ENCODE measurements at regions not wholly inside any gene's neighbourhood (a gene's known extent, or its start where the extent isn't known, plus 50 kb on each side); places are given as distances from the start of the nearest gene placed in this dataset.

DNA sequence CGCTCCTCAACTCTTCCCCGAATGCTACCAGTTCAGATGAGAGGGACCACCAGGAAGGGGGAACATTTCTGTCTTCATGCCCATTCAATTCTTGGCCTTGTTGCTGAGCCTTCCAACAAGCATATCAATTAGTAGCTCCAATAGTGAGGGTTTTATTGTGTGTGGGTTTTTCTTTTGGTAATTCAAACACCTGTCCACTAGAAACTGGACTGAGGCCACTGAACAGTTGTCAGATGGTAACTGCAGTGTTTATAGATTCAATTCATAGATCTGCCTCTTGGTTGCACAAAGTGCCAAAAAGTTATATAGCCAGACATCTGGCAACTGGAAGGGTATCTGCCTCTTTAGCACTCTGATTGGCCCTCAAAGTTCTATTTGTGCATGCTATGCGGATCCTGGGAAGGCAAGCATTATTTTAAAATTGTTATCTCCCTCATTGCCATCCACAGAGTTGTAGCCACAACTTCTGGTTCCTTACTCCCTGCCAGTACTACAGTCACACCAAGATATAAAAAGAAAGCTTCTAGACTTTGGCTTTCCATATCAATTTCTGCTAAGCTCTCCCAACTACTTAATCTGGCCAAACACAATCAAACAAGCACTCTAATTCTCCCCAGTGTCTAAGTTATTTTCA, 83.3 kb upstream of the ZNF521 start:
- intact Hi-C loops (cut with DNase I), result no loop called here

DNA sequence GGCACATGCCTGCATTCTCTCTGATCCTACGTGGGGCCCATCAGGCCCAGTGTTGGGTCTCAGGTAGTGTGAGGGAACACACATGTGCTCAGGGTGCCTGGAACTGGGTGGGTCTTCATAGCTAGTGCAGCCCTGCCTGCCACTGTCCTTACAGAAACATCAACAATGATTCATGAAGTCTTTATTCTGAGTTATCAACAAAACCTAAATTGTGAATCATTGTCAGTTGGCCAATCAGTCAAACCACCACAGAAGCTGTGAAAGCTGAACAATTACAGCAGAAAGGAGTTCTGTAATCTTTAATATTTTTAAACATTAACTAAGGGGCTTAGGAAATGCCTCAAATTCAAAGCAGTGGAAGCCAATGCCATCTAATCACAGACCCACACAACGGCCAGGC, 82.8 kb upstream of the ZNF521 start:
- H3K36me3 ChIP-seq (ENCODE audit: control insufficient read depth in 1 of 2, insufficient read depth in 2 of 2, low read length in 1 of 2), result no peaks in the 10 kb centered on the region
- no peaks in the 10 kb centered on the region for H3K9me3 ChIP-seq (ENCODE audit: control insufficient read depth, low read length)
- no peak for ATAC-seq (ENCODE audit: low FRiP score)
- DNase-seq, result no peak
- H3K4me1 ChIP-seq (ENCODE audit: control insufficient read depth in 1 of 2, insufficient read depth in 2 of 2, low read length in 2 of 2), result no peaks in the 10 kb centered on the region
- no peak overlapping the region for H3K4me3 ChIP-seq (ENCODE audit: low read length in 2 of 2)
- intact Hi-C loops (cut with DNase I), result no loop called here
- no peak overlapping the region for H3K27ac ChIP-seq (ENCODE audit: low read depth in 1 of 2, low read length in 2 of 2)
- WGBS, 2 donors, result 76 to 79% methylated on average over 2 of the region's 2 CpGs
- no peaks in the 10 kb centered on the region for H3K27me3 ChIP-seq (ENCODE audit: control insufficient read depth in 1 of 2, insufficient read depth in 2 of 2, low read length in 1 of 2)

More for the DNA sequence above, 83.3 kb upstream of the ZNF521 start:
- Histone ChIP-seq H3K9me3 (ENCODE audit: control insufficient read depth, low read length) (no peaks in the 10 kb centered on the region), H3K4me1 (ENCODE audit: control insufficient read depth in 1 of 2, insufficient read depth in 2 of 2, low read length in 2 of 2) (no peaks in the 10 kb centered on the region), H3K27me3 (ENCODE audit: control insufficient read depth in 1 of 2, insufficient read depth in 2 of 2, low read length in 1 of 2) (no peaks in the 10 kb centered on the region), H3K4me3 (ENCODE audit: low read length in 2 of 2) (no peak overlapping the region), H3K36me3 (ENCODE audit: control insufficient read depth in 1 of 2, insufficient read depth in 2 of 2, low read length in 1 of 2) (no peaks in the 10 kb centered on the region), H3K27ac (ENCODE audit: low read depth in 1 of 2, low read length in 2 of 2) (no peak overlapping the region)
- WGBS, 2 donors, result 71 to 74% methylated on average over 3 of the region's 3 CpGs
- ATAC-seq (ENCODE audit: low FRiP score), result no peak
- DNase-seq, result no peak

DNA sequence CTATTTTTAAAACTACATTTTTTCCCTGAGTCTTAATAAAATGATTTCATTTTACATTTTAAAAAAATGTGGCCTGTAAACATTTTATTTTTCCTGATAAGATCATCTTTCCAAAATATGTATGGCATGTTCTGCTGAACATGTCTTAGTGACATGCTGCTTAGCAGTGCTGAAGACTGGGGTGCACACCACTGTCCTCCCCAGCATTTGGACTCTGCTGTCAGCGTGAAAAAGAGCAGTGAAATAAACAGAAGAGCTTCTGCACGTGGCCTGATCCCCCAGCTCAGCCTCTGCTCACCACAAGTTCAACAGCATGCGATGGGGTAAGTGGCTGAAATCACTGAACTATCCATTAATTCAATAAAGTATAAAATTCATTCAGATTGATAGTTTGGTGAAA, 81.6 kb upstream of the ZNF521 start:
- no peak for ATAC-seq (ENCODE audit: low FRiP score)
- H3K27me3 ChIP-seq (ENCODE audit: control insufficient read depth in 1 of 2, insufficient read depth in 2 of 2, low read length in 1 of 2), result no peaks in the 10 kb centered on the region
- no peaks in the 10 kb centered on the region for H3K36me3 ChIP-seq (ENCODE audit: control insufficient read depth in 1 of 2, insufficient read depth in 2 of 2, low read length in 1 of 2)
- no peaks in the 10 kb centered on the region for H3K4me1 ChIP-seq (ENCODE audit: control insufficient read depth in 1 of 2, insufficient read depth in 2 of 2, low read length in 2 of 2)
- intact Hi-C loops (cut with DNase I), result no loop called here
- no peak overlapping the region for H3K27ac ChIP-seq (ENCODE audit: low read depth in 1 of 2, low read length in 2 of 2)
- no peak overlapping the region for H3K4me3 ChIP-seq (ENCODE audit: low read length in 2 of 2)
- DNase-seq, result no peak
- H3K9me3 ChIP-seq (ENCODE audit: control insufficient read depth, low read length), result no peaks in the 10 kb centered on the region
- WGBS, 2 donors, result 54 to 56% methylated on average over 3 of the region's 3 CpGs

DNA sequence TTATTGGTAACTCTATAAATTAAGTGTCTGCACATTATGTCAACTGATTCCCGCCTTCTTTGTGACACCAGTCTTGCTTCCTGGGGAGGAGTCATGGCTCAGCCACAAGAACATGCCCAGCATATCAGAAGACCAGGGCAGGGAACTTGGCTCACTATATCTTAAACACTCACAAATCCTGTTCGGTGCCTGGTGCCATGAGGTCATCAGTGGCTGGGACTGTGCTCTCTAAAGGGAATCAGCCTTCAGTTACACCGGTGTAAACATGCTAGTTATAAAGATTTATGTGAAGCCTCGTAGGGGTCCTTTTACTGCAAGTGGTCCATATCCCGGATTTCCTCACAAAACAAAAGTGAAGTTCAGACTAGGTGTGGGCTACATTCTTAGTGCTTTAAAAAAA, 73.1 kb upstream of the ZNF521 start:
- Histone ChIP-seq H3K9me3 (ENCODE audit: control insufficient read depth, low read length) (peaks cover 2% of the 10 kb centered on the region), H3K36me3 (ENCODE audit: control insufficient read depth in 1 of 2, insufficient read depth in 2 of 2, low read length in 1 of 2) (no peaks in the 10 kb centered on the region), H3K27ac (ENCODE audit: low read depth in 1 of 2, low read length in 2 of 2) (no peak overlapping the region), H3K4me3 (ENCODE audit: low read length in 2 of 2) (no peak overlapping the region), H3K27me3 (ENCODE audit: control insufficient read depth in 1 of 2, insufficient read depth in 2 of 2, low read length in 1 of 2) (peaks cover 0 to 2% of the 10 kb centered on the region in 2 donors), H3K4me1 (ENCODE audit: control insufficient read depth in 1 of 2, insufficient read depth in 2 of 2, low read length in 2 of 2) (no peaks in the 10 kb centered on the region)
- 18 to 20% methylated on average over 5 of the region's 5 CpGs for WGBS, 2 donors
- intact Hi-C loops (cut with DNase I), result no loop called here
- DNase-seq (no peak), ATAC-seq (ENCODE audit: low FRiP score) (no peak)

DNA sequence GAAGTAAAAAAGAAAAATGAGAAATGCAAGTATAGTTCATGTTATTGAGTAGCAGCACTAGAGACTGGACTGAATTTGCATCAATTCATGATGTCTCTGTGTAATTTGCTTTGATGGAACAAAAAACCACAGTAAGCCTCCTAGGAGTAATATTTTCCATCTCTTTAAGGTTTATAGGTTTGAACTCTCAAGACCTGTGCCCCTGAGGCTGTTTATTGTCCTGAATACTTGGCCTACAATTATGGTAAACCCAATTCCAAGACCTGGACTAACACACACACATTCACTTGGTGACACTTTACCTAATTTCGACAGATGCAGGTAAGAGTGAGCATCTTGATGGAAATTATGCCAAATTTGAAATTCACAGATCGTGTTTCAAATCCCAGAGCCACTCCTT, 71.8 kb upstream of the ZNF521 start:
- H3K36me3 ChIP-seq (ENCODE audit: control insufficient read depth in 1 of 2, insufficient read depth in 2 of 2, low read length in 1 of 2), result no peaks in the 10 kb centered on the region
- no peaks in the 10 kb centered on the region for H3K4me1 ChIP-seq (ENCODE audit: control insufficient read depth in 1 of 2, insufficient read depth in 2 of 2, low read length in 2 of 2)
- WGBS, 2 donors, result 36 to 89% methylated on average over 2 of the region's 2 CpGs
- no peak overlapping the region for H3K27ac ChIP-seq (ENCODE audit: low read depth in 1 of 2, low read length in 2 of 2)
- peaks cover 0 to 2% of the 10 kb centered on the region in 2 donors for H3K27me3 ChIP-seq (ENCODE audit: control insufficient read depth in 1 of 2, insufficient read depth in 2 of 2, low read length in 1 of 2)
- ATAC-seq (ENCODE audit: low FRiP score) (no peak), DNase-seq (no peak)
- peaks cover 2% of the 10 kb centered on the region for H3K9me3 ChIP-seq (ENCODE audit: control insufficient read depth, low read length)
- intact Hi-C loops (cut with DNase I), result no loop called here
- no peak overlapping the region for H3K4me3 ChIP-seq (ENCODE audit: low read length in 2 of 2)

DNA sequence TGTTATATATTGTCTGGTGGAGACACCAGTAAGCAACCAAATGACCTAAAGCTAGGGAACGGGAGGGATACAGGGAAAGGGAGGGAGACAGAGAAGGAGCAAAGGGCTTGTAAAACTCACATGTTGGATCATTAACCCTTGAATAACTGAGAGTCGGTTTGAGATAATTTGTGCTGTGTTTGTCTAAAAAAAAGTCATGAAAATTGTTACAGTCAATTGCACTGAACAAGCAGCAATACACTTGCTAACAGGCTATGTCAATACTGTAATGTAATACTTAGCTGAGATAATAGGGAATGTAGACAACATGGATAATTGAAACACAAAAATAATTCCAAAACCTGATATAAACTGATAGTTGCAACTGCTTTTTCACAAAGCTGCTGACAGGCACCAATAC, 71.3 kb upstream of the ZNF521 start:
- Histone ChIP-seq H3K4me1 (ENCODE audit: control insufficient read depth in 1 of 2, insufficient read depth in 2 of 2, low read length in 2 of 2) (no peaks in the 10 kb centered on the region), H3K36me3 (ENCODE audit: control insufficient read depth in 1 of 2, insufficient read depth in 2 of 2, low read length in 1 of 2) (no peaks in the 10 kb centered on the region), H3K4me3 (ENCODE audit: low read length in 2 of 2) (no peak overlapping the region), H3K27me3 (ENCODE audit: control insufficient read depth in 1 of 2, insufficient read depth in 2 of 2, low read length in 1 of 2) (peaks cover 0 to 2% of the 10 kb centered on the region in 2 donors), H3K9me3 (ENCODE audit: control insufficient read depth, low read length) (peaks cover 2% of the 10 kb centered on the region), H3K27ac (ENCODE audit: low read depth in 1 of 2, low read length in 2 of 2) (no peak overlapping the region)
- intact Hi-C loops (cut with DNase I), result no loop called here
- WGBS, 2 donors, result 42 to 49% methylated on average over 2 of the region's 2 CpGs
- DNase-seq (no peak), ATAC-seq (ENCODE audit: low FRiP score) (no peak)

DNA sequence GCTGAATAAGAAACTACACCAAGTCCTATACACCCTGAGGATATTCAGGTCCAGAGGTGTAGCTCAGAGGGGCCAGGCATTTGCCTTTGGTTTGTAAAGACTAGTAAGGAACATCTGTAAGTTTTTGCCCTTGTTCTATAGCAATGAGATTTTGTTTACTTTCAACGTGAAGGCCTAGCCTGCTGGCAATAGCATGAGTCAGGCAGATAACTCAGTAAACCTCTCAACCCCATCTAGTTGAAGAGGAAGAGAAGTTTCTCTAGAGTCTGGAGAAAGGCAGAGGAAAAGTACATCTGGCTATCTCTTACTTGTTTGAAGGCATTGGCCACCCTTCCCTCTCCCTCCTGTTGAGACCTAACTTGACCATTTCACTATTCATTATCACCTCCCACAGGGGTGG, 70.3 kb upstream of the ZNF521 start:
- intact Hi-C loops (cut with DNase I), result no loop called here
- DNase-seq (no peak), ATAC-seq (ENCODE audit: low FRiP score) (no peak)
- no peaks in the 10 kb centered on the region for H3K4me1 ChIP-seq (ENCODE audit: control insufficient read depth in 1 of 2, insufficient read depth in 2 of 2, low read length in 2 of 2)
- no peak overlapping the region for H3K4me3 ChIP-seq (ENCODE audit: low read length in 2 of 2)
- H3K27me3 ChIP-seq (ENCODE audit: control insufficient read depth in 1 of 2, insufficient read depth in 2 of 2, low read length in 1 of 2), result peaks cover 0 to 2% of the 10 kb centered on the region in 2 donors
- 39 to 49% methylated on average over 1 of the region's 1 CpG for WGBS, 2 donors
- H3K9me3 ChIP-seq (ENCODE audit: control insufficient read depth, low read length), result peaks cover 2% of the 10 kb centered on the region
- H3K36me3 ChIP-seq (ENCODE audit: control insufficient read depth in 1 of 2, insufficient read depth in 2 of 2, low read length in 1 of 2), result no peaks in the 10 kb centered on the region
- no peak overlapping the region for H3K27ac ChIP-seq (ENCODE audit: low read depth in 1 of 2, low read length in 2 of 2)

DNA sequence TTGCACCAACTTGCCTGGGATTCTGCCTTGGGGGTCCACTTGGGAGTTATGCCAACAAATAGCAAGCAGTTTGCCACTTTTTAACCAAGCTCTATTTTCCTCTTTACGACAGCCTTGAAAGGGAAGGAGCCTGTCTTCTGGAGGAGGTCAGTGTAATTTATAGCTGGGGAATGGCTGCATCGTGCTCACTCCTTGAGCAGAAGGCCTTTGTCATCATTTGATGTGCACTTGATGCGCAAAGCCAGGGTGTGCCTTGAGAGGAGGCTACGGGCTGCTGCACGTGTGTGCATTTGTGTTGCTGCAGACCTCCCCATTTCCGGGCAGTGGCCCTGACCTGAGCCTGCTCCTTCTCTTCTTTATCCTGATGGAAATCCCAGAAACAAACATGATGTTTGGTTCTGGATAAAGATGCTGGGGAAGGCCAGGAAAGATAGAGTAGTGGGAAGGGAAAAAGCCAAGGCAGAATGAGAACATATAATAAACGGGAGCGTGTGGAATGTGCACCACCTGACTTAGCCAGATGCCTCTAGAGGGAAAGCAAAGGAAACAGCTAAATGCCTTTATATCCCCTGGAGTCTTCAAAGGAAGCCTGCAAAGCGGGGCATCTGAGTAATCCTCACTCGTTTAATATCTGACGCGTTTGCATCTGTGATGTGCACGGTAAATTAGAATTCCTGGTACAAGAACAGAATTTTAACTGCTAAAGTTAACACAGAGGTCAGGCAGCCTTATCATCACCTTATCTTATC, 68.3 kb upstream of the ZNF521 start:
- Histone ChIP-seq H3K4me3 (ENCODE audit: low read length in 2 of 2) (no peak overlapping the region), H3K36me3 (ENCODE audit: control insufficient read depth in 1 of 2, insufficient read depth in 2 of 2, low read length in 1 of 2) (no peaks in the 10 kb centered on the region), H3K27ac (ENCODE audit: low read depth in 1 of 2, low read length in 2 of 2) (no peak overlapping the region), H3K4me1 (ENCODE audit: control insufficient read depth in 1 of 2, insufficient read depth in 2 of 2, low read length in 2 of 2) (no peaks in the 10 kb centered on the region), H3K27me3 (ENCODE audit: control insufficient read depth in 1 of 2, insufficient read depth in 2 of 2, low read length in 1 of 2) (peaks cover 0 to 2% of the 10 kb centered on the region in 2 donors), H3K9me3 (ENCODE audit: control insufficient read depth, low read length) (no peaks in the 10 kb centered on the region)
- ATAC-seq (ENCODE audit: low FRiP score) (no peak), DNase-seq (no peak)
- WGBS, 2 donors, result 17 to 25% methylated on average over 13 of the region's 13 CpGs
- intact Hi-C loops (cut with DNase I), result no loop called here

DNA sequence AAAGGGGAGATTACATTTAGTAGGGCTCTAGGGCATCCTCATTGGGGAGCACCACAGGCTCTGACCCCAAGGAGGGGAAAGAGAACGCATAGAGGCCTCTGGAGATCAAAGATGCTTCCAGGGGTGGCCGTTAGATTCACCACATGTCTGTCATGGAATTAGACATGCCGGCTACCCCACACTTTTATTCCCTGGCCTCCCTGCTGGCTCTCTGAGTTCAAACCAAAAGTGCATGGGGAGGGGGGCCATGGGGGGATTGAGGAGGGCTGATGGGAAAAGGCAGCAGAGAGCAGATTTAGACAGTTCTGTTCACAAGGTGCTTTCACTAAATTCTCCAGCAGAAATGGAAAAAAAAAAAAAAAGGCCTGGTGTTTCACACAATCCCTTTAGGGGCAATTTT, 64.4 kb upstream of the ZNF521 start:
- no peak overlapping the region for H3K4me3 ChIP-seq (ENCODE audit: low read length in 2 of 2)
- intact Hi-C loops (cut with DNase I), result no loop called here
- DNase-seq, result no peak
- H3K4me1 ChIP-seq (ENCODE audit: control insufficient read depth in 1 of 2, insufficient read depth in 2 of 2, low read length in 2 of 2), result no peaks in the 10 kb centered on the region
- no peak for ATAC-seq (ENCODE audit: low FRiP score)
- H3K27me3 ChIP-seq (ENCODE audit: control insufficient read depth in 1 of 2, insufficient read depth in 2 of 2, low read length in 1 of 2), result no peaks in the 10 kb centered on the region
- H3K27ac ChIP-seq (ENCODE audit: low read depth in 1 of 2, low read length in 2 of 2), result no peak overlapping the region
- H3K36me3 ChIP-seq (ENCODE audit: control insufficient read depth in 1 of 2, insufficient read depth in 2 of 2, low read length in 1 of 2), result no peaks in the 10 kb centered on the region
- WGBS, 2 donors, result 17 to 40% methylated on average over 3 of the region's 3 CpGs
- H3K9me3 ChIP-seq (ENCODE audit: control insufficient read depth, low read length), result no peaks in the 10 kb centered on the region
